Progenitor cell of endocrine pancreas (in vitro differentiated cells): ENCODE measurements at regions not wholly inside any gene's neighbourhood (a gene's known extent, or its start where the extent isn't known, plus 50 kb on each side); places are given as distances from the start of the nearest gene placed in this dataset.

Experiments
- DNase-seq: peaks from one replicate; pipeline ENCODE4 v3.0.0; 2021; ENCODE audit warnings: low spot score; ENCODE audit not compliant: unreplicated experiment
- H3K27ac Mint-ChIP-seq: 2 replicates; pipeline ENCODE4 v1.8.0; 2021; ENCODE audit warnings: mild to moderate bottlenecking, moderate library complexity, mixed read lengths
- H3K27me3 Mint-ChIP-seq: 2 replicates; pipeline ENCODE4 v1.8.0; 2021; ENCODE audit warnings: mixed read lengths
- H3K36me3 Mint-ChIP-seq: 2 replicates; pipeline ENCODE4 v1.8.0; 2022; ENCODE audit warnings: mixed read lengths; ENCODE audit not compliant: insufficient read depth
- H3K4me1 Mint-ChIP-seq: 2 replicates; pipeline ENCODE4 v1.8.0; 2021; ENCODE audit warnings: low read depth, mixed read lengths
- H3K4me3 Mint-ChIP-seq: 2 replicates; pipeline ENCODE4 v1.8.0; 2021; ENCODE audit warnings: low read depth, mild to moderate bottlenecking, moderate library complexity, mixed read lengths
- H3K9me3 Mint-ChIP-seq: 2 replicates; pipeline ENCODE4 v1.8.0; 2021; ENCODE audit warnings: low read depth, mixed read lengths
- TF ChIP-seq, protein P1 (sequence below): fragments of 200-600 bp; sonication (generic); IDR thresholded peaks from one replicate; pipeline ENCODE4 v1.5.0; 2021; ENCODE audit warnings: antibody characterized with exemption, mild to moderate bottlenecking; ENCODE audit not compliant: unreplicated experiment

DNA sequence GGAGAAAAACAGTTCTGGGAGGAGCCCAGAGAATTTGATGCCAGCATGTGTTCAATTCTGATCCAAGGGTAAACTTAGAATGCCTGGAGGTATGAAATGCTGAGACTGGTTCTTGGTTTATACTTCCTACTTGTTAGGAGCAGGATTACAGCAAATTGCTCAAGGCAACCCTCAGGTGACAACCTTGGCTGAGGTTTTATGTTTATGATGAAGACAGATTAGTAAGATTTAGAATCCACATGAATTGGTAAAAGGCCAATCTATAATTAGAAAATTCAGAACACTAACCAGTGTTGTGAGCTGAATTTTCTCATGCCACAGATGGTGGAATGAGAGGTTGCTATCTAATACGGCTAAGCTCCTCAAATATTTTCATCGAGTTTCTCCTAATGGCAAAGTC is 235.3 kb upstream of the NRIP1 start:
- Mint-ChIP-seq H3K27ac (no peak overlapping the region), H3K27me3 (no peaks in the 10 kb centered on the region), H3K4me1 (no peaks in the 10 kb centered on the region), H3K4me3 (no peak overlapping the region), H3K36me3 (peaks cover 2% of the 10 kb centered on the region), H3K9me3 (peaks cover 11% of the 10 kb centered on the region)
- no peak for DNase-seq
- TF ChIP-seq, protein P1, sequence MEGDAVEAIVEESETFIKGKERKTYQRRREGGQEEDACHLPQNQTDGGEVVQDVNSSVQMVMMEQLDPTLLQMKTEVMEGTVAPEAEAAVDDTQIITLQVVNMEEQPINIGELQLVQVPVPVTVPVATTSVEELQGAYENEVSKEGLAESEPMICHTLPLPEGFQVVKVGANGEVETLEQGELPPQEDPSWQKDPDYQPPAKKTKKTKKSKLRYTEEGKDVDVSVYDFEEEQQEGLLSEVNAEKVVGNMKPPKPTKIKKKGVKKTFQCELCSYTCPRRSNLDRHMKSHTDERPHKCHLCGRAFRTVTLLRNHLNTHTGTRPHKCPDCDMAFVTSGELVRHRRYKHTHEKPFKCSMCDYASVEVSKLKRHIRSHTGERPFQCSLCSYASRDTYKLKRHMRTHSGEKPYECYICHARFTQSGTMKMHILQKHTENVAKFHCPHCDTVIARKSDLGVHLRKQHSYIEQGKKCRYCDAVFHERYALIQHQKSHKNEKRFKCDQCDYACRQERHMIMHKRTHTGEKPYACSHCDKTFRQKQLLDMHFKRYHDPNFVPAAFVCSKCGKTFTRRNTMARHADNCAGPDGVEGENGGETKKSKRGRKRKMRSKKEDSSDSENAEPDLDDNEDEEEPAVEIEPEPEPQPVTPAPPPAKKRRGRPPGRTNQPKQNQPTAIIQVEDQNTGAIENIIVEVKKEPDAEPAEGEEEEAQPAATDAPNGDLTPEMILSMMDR: no peak

DNA sequence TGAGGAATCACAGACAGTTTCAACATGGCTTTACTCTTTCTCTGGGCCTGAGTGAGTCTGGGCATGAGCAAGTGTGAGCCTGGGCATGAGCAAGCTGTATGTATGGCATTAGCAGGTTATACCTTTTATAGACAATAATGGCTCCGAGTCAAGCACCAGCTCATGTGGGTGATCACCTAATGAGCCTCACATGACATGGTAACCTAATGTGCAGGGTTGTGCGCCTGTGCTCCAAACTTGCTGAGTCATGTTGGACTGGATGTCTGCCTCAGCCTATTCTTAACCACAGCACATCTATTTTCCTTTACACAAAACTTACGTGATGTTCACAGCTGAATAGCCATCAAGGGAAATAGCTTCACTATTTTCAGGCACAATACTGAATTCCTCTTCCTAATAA is 236.2 kb upstream of the NRIP1 start:
- Mint-ChIP-seq H3K4me3 (no peak overlapping the region), H3K9me3 (peaks cover 15% of the 10 kb centered on the region), H3K27me3 (no peaks in the 10 kb centered on the region), H3K36me3 (peaks cover 2% of the 10 kb centered on the region), H3K27ac (no peak overlapping the region), H3K4me1 (no peaks in the 10 kb centered on the region)
- no peak for DNase-seq
- TF ChIP-seq, protein P1: no peak

DNA sequence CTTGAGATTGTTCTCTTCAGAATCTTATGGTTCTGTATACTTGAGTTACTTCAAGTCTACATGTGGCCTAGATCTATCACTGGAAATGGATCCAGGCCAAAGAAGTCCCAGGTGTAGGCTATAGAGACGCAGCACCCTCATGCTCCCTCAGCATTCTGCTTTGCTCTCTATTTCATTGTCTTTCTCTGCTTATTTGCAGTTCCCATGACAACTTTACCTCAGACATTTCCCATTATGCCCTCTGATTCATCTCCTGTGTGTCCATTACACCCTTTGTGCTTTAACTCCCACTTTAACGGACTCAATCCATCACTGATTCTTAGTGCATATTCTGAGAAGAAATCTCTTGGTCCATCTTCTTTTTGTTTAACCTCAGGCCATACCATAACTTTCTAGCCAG is 236.9 kb upstream of the NRIP1 start:
- no peak for DNase-seq
- Mint-ChIP-seq H3K9me3 (peaks cover 15% of the 10 kb centered on the region), H3K4me3 (no peak overlapping the region), H3K27ac (no peak overlapping the region), H3K27me3 (no peaks in the 10 kb centered on the region), H3K4me1 (no peaks in the 10 kb centered on the region), H3K36me3 (peaks cover 2% of the 10 kb centered on the region)
- TF ChIP-seq, protein P1: no peak

DNA sequence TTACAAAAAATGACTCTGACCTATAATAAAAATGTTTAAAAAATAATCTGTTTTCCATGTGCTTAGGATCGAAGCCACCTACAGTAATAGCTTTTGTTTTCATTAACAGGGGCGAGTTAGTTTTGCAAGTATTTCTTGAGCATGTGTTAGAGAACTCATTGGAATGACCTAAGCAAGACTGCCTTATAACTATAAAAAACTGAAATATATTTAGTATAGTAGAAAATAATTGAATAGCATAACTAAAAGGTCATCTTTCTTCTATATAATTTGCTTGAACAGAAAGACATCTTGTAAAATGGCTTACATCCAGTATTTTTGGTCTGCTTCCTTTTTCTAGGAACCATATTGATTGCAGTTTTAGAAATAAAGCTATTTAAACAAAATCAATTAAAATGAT is 241.5 kb upstream of the NRIP1 start:
- H3K4me1 Mint-ChIP-seq: no peaks in the 10 kb centered on the region
- DNase-seq: no peak
- H3K27ac Mint-ChIP-seq: no peak overlapping the region
- no peak overlapping the region for H3K4me3 Mint-ChIP-seq
- H3K36me3 Mint-ChIP-seq: no peaks in the 10 kb centered on the region
- TF ChIP-seq, protein P1: no peak
- H3K27me3 Mint-ChIP-seq: no peaks in the 10 kb centered on the region
- H3K9me3 Mint-ChIP-seq: peaks cover 11% of the 10 kb centered on the region

DNA sequence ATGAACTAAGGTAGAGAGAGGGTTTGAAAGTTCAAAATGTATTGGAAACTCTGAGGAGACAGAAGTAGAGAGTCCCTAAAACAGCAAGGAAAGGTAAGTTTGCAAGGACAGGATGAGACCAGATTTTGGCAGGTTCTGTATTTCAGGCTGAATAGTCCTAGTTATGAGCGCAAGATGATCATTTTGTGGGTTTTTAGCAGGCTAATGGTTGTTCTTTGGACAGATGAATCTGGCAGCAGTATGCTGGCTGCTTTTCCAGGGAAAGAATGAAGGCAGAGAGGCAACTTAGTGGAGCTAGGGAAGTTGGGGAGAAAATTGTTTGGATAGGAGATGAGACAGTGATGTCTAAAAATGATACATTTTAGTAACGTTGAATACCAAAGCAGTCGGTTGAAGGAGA is 243.5 kb upstream of the NRIP1 start:
- no peak overlapping the region for H3K27ac Mint-ChIP-seq
- no peaks in the 10 kb centered on the region for H3K4me1 Mint-ChIP-seq
- TF ChIP-seq, protein P1: no peak
- no peaks in the 10 kb centered on the region for H3K27me3 Mint-ChIP-seq
- DNase-seq: no peak
- H3K9me3 Mint-ChIP-seq: peaks cover 4% of the 10 kb centered on the region
- no peaks in the 10 kb centered on the region for H3K36me3 Mint-ChIP-seq
- no peak overlapping the region for H3K4me3 Mint-ChIP-seq
